Right atrium auricular region (tissue), 2 donors: ENCODE measurements at regions not wholly inside any gene's neighbourhood (a gene's known extent, or its start where the extent isn't known, plus 50 kb on each side); places are given as distances from the start of the nearest gene placed in this dataset.
"Not testable (repeated sequence)": the region's sequence is repeated elsewhere in the genome, so short reads cannot be mapped to it uniquely, and the experiment has no call there.

Experiments
- DNase-seq: peaks from one replicate; pipeline ENCODE4 v3.0.0-alpha.2; 2019; ENCODE audit warnings: low spot score
- H3K27ac ChIP-seq, 2 donors: fragments of 200-600 bp; sonication (generic); 1 replicate in 1 of 2; 2 replicates in 1 of 2; pipeline ENCODE4 v1.5.1; 2016 to 2019
- H3K27me3 ChIP-seq, 2 donors: fragments of 200-600 bp; sonication (generic); one replicate each; pipeline versions ENCODE4 v1.5.1 to v1.6.0; 2017 to 2019
- H3K36me3 ChIP-seq: fragments of 200-600 bp; sonication (generic); one replicate; pipeline ENCODE4 v1.5.1; 2016
- H3K4me1 ChIP-seq, 2 donors: fragments of 200-600 bp; sonication (generic); one replicate each; pipeline versions ENCODE4 v1.5.1 to v1.6.0; 2017 to 2019
- H3K4me3 ChIP-seq, 2 donors: fragments of 200-600 bp; sonication (generic); 1 replicate in 1 of 2; 2 replicates in 1 of 2; pipeline ENCODE4 v1.5.1; 2017 to 2019; ENCODE audit warnings: mild to moderate bottlenecking in 1 of 2, moderate library complexity in 1 of 2
- H3K9me3 ChIP-seq, 2 donors: fragments of 200-600 bp; sonication (generic); one replicate each; pipeline ENCODE4 v1.5.1; 2019
- CTCF ChIP-seq, 2 donors: fragments of 200-600 bp; sonication (generic); IDR thresholded peaks; one replicate each; pipeline ENCODE4 v1.5.1; 2019; ENCODE audit warnings: antibody characterized with exemption in 2 of 2

GRCh38 chr1:95657248-95657647, 423.2 kb downstream of the RWDD3 start:
- Histone ChIP-seq H3K36me3 (no peaks in the 10 kb centered on the region), H3K27ac (no peak overlapping the region), H3K4me3 (no peak overlapping the region), H3K4me1 (no peaks in the 10 kb centered on the region), H3K9me3 (no peaks in the 10 kb centered on the region), H3K27me3 (no peaks in the 10 kb centered on the region)
- no peak for DNase-seq
- no peak for TF ChIP-seq CTCF (IDR thresholded peaks at IDR 0.05)

- H3K4me3 ChIP-seq: no peak overlapping the region
- H3K27me3 ChIP-seq: no peaks in the 10 kb centered on the region
- no peaks in the 10 kb centered on the region for H3K36me3 ChIP-seq
- TF ChIP-seq CTCF (IDR thresholded peaks at IDR 0.05): no peak
- H3K9me3 ChIP-seq: peaks cover 0 to 16% of the 10 kb centered on the region in 2 donors
- H3K27ac ChIP-seq: no peak overlapping the region
- no peak for DNase-seq
- H3K4me1 ChIP-seq: no peaks in the 10 kb centered on the region
These were observed 425.2 kb downstream of the RWDD3 start for GRCh38 chr1:95659166-95659565.

GRCh38 chr1:95659588-95659987, 425.6 kb downstream of the RWDD3 start:
- TF ChIP-seq CTCF (IDR thresholded peaks at IDR 0.05): no peak
- no peaks in the 10 kb centered on the region for H3K36me3 ChIP-seq
- no peaks in the 10 kb centered on the region for H3K27me3 ChIP-seq
- no peak for DNase-seq
- no peak overlapping the region for H3K27ac ChIP-seq
- no peaks in the 10 kb centered on the region for H3K4me1 ChIP-seq
- peaks cover 0 to 16% of the 10 kb centered on the region in 2 donors for H3K9me3 ChIP-seq
- H3K4me3 ChIP-seq: no peak overlapping the region

- no peak for DNase-seq
- Histone ChIP-seq H3K27me3 (no peaks in the 10 kb centered on the region), H3K27ac (no peak overlapping the region), H3K4me3 (no peak overlapping the region), H3K4me1 (no peaks in the 10 kb centered on the region), H3K36me3 (no peaks in the 10 kb centered on the region), H3K9me3 (peaks cover 0 to 16% of the 10 kb centered on the region in 2 donors)
- TF ChIP-seq CTCF (IDR thresholded peaks at IDR 0.05): no peak
These were observed 426.7 kb downstream of the RWDD3 start for GRCh38 chr1:95660736-95661135.

- not testable (repeated sequence) for H3K4me1 ChIP-seq, H3K4me3 ChIP-seq, DNase-seq, H3K36me3 ChIP-seq, H3K27me3 ChIP-seq, H3K27ac ChIP-seq
- peaks cover 0 to 16% of the 10 kb centered on the region in 2 donors for H3K9me3 ChIP-seq
These were observed 429.5 kb downstream of the RWDD3 start for GRCh38 chr1:95663530-95663929.

GRCh38 chr1:95668165-95668564, 434.2 kb downstream of the RWDD3 start:
- Histone ChIP-seq H3K4me3 (no peak overlapping the region), H3K9me3 (peaks cover 0 to 7% of the 10 kb centered on the region in 2 donors), H3K4me1 (no peaks in the 10 kb centered on the region), H3K27ac (no peak overlapping the region), H3K36me3 (no peaks in the 10 kb centered on the region), H3K27me3 (no peaks in the 10 kb centered on the region)
- no peak for TF ChIP-seq CTCF (IDR thresholded peaks at IDR 0.05)
- no peak for DNase-seq

- H3K27ac ChIP-seq, H3K9me3 ChIP-seq, H3K4me1 ChIP-seq, H3K4me3 ChIP-seq, H3K27me3 ChIP-seq, H3K36me3 ChIP-seq, DNase-seq: not testable (repeated sequence)
These were observed 435.6 kb downstream of the RWDD3 start for GRCh38 chr1:95669638-95670037.
